ENCODE measurements at regions not wholly inside any gene's neighbourhood (a gene's known extent, or its start where the extent isn't known, plus 50 kb on each side); places are given as distances from the start of the nearest gene placed in this dataset.

DNA sequence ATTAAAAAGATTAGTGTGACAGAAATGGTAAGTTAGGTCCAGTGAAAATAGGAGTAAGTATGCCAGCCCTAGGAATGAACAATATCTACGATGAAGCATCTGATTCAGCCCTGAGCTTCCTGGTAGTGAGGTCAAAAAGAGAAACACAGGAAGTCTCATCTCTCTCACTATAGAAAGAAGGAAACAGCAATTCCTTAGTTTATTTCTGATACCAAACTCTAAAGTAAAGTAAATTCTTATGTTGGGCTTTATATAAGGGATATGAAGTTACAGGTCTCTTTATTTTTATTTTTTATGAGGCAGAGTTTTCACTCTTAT, 76.7 kb upstream of the RFLNA start:
- TF ChIP-seq EZH2 (IDR thresholded peaks at IDR 0.05; ENCODE audit: borderline replicate concordance, low read length) = no peak
- TF ChIP-seq CTCF (conservative IDR thresholded peaks at IDR 0.05 in 1 of 2, IDR thresholded peaks at IDR 0.05 in 1 of 2; ENCODE audit: extremely low read depth in 1 of 2, insufficient read depth in 1 of 2, low read depth in 1 of 2, low read length in 2 of 2) = no peak

All from mammary epithelial cell (primary cell).